Transverse colon (tissue), 4 donors: ENCODE measurements at regions not wholly inside any gene's neighbourhood (a gene's known extent, or its start where the extent isn't known, plus 50 kb on each side); places are given as distances from the start of the nearest gene placed in this dataset.

ENCODE experiments used
- CTCF ChIP-seq, 5 experiments: fragments of 200-600 bp in 3 of 5; fragments of 450-650 bp in 2 of 5; sonication (generic) in 3 of 5; IDR thresholded peaks; 1 replicate in 2 of 5; 2 replicates in 3 of 5; pipeline ENCODE4 v1.5.1; 2016 to 2017; ENCODE audit warnings: antibody characterized with exemption in 5 of 5, inconsistent platforms in 3 of 5, mild to moderate bottlenecking in 2 of 5, moderate library complexity in 1 of 5
- POLR2A ChIP-seq: fragments of 450-650 bp; IDR thresholded peaks from one replicate; pipeline ENCODE4 v1.6.1; 2016; ENCODE audit warnings: antibody characterized with exemption, mild to moderate bottlenecking, moderate library complexity
- POLR2AphosphoS5 ChIP-seq, 3 donors: sonication (generic); formaldehyde crosslinking; IDR thresholded peaks; one replicate each; pipeline ENCODE4 v1.6.1; 2016; ENCODE audit warnings: antibody characterized with exemption in 3 of 3

GRCh38 chr16:80198311-80199299 lies 342.2 kb upstream of the DYNLRB2 start:
- TF ChIP-seq CTCF (IDR thresholded peaks at IDR 0.05) = no peak
- no peak for TF ChIP-seq POLR2A
- no peak for TF ChIP-seq POLR2AphosphoS5 (IDR thresholded peaks at IDR 0.05)
